SK-N-MC (cell line): ENCODE measurements at regions not wholly inside any gene's neighbourhood (a gene's known extent, or its start where the extent isn't known, plus 50 kb on each side); places are given as distances from the start of the nearest gene placed in this dataset.

Experiments used
- DNase-seq: peaks from one replicate; pipeline ENCODE4 v3.0.0-alpha.2; 2011; ENCODE audit warnings: low read depth, low spot score
- H3K27ac ChIP-seq: fragments of 200-600 bp; sonication (generic); 2 replicates; pipeline ENCODE4 v1.5.1; 2016; ENCODE audit warnings: mixed run types
- H3K36me3 ChIP-seq: fragments of 200-600 bp; sonication (generic); 2 replicates; pipeline ENCODE4 v1.6.1; 2017; ENCODE audit warnings: antibody characterized with exemption, low read length, mixed read lengths; ENCODE audit not compliant: insufficient read depth
- H3K4me3 ChIP-seq: fragments of 200-600 bp; sonication (generic); 2 replicates; pipeline ENCODE4 v1.5.1; 2016
- H3K9ac ChIP-seq: fragments of 200-600 bp; sonication (generic); 2 replicates; pipeline ENCODE4 v1.8.0; 2017; ENCODE audit warnings: mixed run types, mixed read lengths; ENCODE audit not compliant: insufficient read length
- H3K9me3 ChIP-seq: fragments of 200-600 bp; sonication (generic); 2 replicates; pipeline ENCODE4 v1.6.1; 2017; ENCODE audit warnings: low read depth, mild to moderate bottlenecking, antibody characterized with exemption, low read length, moderate library complexity, mixed read lengths
- EZH2 ChIP-seq: fragments of 200-600 bp; sonication (generic); IDR thresholded peaks from one replicate; pipeline ENCODE4 v1.6.1; 2017; ENCODE audit warnings: antibody characterized with exemption
- FOXP2 ChIP-seq: optimal IDR thresholded peaks from 2 replicates; pipeline ENCODE3; 2011; ENCODE audit warnings: mild to moderate bottlenecking, moderate library complexity; ENCODE audit not compliant: insufficient read depth; ENCODE audit errors: extremely low read length, control extremely low read depth
- POLR2AphosphoS5 ChIP-seq: IDR thresholded peaks from 2 replicates; pipeline ENCODE4 v1.6.1; 2012; ENCODE audit warnings: mild to moderate bottlenecking, low read depth, low read length, borderline replicate concordance

DNA sequence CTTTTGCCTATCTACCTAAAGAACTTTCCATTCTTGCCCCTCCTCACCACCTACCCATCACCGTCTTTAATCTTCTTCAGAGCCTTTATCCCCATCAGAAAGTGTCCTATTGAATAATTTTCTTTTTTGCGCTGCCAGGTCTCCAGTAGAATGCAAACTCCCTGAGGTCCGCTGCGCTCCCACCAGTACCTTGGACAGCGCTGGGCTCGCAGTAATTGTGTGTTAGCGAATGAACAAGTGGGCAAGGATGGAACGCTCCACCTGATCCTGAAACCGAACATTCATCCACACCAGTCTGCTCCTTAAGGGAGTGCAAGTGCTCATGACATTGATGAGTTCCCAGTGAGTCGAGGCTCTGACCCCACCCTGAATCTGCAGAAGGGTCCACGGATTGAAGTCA lies 391.2 kb downstream of the CDH26 start:
- H3K27ac ChIP-seq, result no peak overlapping the region
- H3K36me3 ChIP-seq, result no peaks in the 10 kb centered on the region
- DNase-seq, result no peak
- TF ChIP-seq POLR2AphosphoS5 (no peak), FOXP2 (no peak)
- H3K9me3 ChIP-seq, result no peaks in the 10 kb centered on the region
- no peak overlapping the region for H3K4me3 ChIP-seq
- H3K9ac ChIP-seq, result no peak overlapping the region

DNA sequence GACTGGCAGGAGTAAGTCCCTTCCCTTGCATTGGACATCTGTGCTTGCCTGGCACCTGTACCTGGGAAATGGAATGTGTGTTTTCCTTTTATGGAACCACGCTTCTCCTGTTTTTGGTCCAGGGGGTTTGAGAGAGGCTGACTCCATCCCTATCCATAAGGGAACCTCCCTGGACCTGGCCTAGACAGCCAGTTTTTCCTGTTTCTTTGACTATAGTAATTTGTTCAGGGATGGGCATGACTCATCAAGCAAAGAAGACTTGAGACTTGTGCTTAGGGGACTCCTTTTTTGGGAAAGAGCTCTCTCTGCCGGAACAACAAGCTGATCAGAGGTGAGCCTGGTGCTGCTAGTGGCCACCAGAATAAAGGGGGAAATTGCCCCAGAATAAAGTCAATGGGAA lies 393.8 kb downstream of the CDH26 start:
- Histone ChIP-seq H3K36me3 (no peaks in the 10 kb centered on the region), H3K9me3 (no peaks in the 10 kb centered on the region), H3K27ac (no peak overlapping the region), H3K4me3 (no peak overlapping the region), H3K9ac (no peak overlapping the region)
- TF ChIP-seq EZH2 (no peak), FOXP2 (no peak), POLR2AphosphoS5 (no peak)
- DNase-seq, result no peak

DNA sequence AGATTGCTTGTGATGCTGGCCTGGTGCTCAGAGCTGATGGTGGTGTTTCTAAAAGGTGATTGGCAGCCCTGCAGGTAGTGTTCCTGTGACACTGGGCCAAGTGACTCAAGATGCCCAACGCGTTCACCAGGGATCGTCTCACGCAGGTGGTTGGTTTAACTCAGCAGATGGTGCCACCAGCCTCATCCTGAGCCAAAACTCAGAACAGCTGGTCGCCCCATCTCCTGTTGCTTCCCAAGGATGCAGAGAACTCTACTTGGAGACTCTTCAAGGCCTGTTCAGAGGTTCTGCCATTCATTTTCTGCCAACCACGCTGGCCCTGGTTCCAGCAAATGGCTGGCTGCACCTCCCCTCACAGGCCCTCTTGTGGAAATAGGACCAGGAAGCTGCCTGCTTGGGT lies 394.4 kb downstream of the CDH26 start:
- no peak overlapping the region for H3K27ac ChIP-seq
- TF ChIP-seq POLR2AphosphoS5 (no peak), EZH2 (no peak)
- H3K9ac ChIP-seq, result no peak overlapping the region
- no peaks in the 10 kb centered on the region for H3K36me3 ChIP-seq
- H3K9me3 ChIP-seq, result no peaks in the 10 kb centered on the region
- no peak overlapping the region for H3K4me3 ChIP-seq
- no peak for DNase-seq

DNA sequence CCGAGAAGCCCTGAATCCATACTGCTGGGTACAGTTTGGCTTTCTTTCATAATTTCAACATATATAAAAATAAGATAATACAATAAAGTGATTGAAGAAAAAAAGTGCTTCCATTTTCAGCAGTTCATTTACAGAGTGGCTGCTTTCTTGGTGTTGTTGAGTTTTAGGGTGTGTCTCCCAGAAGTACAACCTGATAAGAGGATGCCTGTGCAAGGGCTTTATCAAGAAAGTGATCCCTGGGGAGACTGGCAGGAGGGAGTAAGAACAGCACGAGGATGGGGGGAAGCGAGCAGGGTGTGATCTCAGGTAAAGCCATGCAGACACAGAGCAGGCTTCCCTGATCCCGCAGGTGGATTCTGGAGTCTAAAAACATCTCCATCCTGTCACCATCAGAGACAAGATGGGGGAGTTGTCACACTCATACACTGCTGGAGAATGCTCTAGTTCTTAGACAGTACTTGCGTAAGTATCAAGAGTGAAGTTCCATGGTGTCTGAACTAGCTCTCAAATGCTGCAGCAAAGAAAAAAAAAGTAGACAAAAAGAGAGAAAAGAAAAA lies 395.9 kb downstream of the CDH26 start:
- no peaks in the 10 kb centered on the region for H3K36me3 ChIP-seq
- H3K9ac ChIP-seq, result no peak overlapping the region
- H3K27ac ChIP-seq, result no peak overlapping the region
- no peaks in the 10 kb centered on the region for H3K9me3 ChIP-seq
- TF ChIP-seq FOXP2 (no peak), EZH2 (no peak), POLR2AphosphoS5 (no peak)
- no peak overlapping the region for H3K4me3 ChIP-seq
- no peak for DNase-seq

DNA sequence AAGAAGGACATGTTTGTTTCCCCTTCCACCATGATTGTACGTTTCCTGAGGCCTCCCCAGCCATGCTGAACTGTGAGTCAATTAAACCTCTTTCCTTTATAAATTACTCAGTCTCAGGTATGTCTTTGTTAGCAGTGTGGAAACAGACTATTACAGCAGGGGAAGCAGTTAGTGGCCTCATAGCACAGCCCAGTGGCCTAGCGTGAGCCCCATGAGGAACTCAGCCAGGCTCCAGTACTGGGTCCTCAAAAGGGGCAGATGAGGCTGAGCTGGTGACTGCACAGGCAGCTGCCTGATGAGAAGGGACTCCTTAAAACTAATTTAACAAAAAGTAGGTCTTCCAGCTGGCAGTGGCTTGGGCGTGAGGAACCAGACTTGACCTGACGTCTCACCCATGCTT lies 399.9 kb downstream of the CDH26 start:
- DNase-seq, result no peak
- no peak for TF ChIP-seq FOXP2
- no peak for TF ChIP-seq EZH2
- TF ChIP-seq POLR2AphosphoS5, result no peak
- Histone ChIP-seq H3K9ac (no peak overlapping the region), H3K4me3 (no peak overlapping the region), H3K9me3 (no peaks in the 10 kb centered on the region), H3K27ac (no peak overlapping the region), H3K36me3 (no peaks in the 10 kb centered on the region)

DNA sequence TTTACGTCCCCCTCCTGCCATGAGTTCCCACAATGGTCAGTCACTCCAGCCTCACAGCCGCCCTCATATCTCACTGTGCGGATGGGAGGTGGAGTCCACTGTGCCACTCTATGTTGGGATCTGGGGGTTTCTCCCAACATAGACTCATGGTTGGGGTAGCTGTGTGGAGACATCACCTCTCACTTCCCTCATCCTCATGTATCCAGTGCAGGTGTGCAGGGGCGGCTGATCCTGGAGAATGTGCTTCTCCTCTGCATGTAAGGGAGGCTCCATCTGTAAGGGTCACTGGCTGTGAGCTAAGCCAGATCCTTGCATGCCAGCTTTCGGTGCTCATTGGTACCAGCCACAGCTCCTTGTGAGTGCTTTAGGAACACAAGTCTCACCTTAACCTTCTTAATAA lies 400.8 kb downstream of the CDH26 start:
- no peak overlapping the region for H3K4me3 ChIP-seq
- DNase-seq, result no peak
- no peaks in the 10 kb centered on the region for H3K9me3 ChIP-seq
- no peak overlapping the region for H3K9ac ChIP-seq
- no peak overlapping the region for H3K27ac ChIP-seq
- TF ChIP-seq EZH2 (no peak), FOXP2 (no peak), POLR2AphosphoS5 (no peak)
- no peaks in the 10 kb centered on the region for H3K36me3 ChIP-seq

DNA sequence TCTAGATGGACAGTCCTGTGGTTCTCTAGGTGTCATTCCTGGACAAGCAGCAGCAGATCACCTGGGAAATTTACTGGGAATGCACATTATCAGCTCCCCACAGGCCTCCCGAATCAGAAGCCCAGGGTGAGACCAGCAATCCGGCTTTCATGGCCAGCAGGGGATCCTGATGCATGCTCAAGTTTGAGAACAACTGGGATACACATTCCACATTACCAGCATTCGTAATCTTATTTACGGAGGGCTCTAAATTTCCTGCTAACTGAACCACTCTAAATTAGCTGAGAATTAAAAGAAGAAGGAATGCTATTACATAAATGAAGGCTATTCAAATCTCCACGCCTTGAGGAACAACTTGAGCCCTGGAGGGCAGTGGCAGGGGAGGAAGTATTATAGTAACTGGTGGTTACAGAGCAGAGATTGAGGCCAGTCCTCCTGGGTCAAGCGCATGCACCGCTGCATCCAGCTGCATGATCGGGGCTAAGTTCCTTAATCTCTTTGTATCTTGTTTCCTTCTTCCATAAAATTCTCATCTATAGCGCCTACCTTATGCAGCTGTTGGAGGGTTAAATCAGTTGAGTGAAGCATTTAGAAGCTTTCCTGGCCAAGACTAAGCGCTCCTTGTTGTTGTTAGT lies 403.7 kb downstream of the CDH26 start:
- H3K4me3 ChIP-seq, result no peak overlapping the region
- H3K9ac ChIP-seq, result no peak overlapping the region
- no peak for DNase-seq
- H3K9me3 ChIP-seq, result no peaks in the 10 kb centered on the region
- no peak for TF ChIP-seq EZH2
- TF ChIP-seq FOXP2, result no peak
- no peak for TF ChIP-seq POLR2AphosphoS5
- no peaks in the 10 kb centered on the region for H3K36me3 ChIP-seq
- no peak overlapping the region for H3K27ac ChIP-seq

DNA sequence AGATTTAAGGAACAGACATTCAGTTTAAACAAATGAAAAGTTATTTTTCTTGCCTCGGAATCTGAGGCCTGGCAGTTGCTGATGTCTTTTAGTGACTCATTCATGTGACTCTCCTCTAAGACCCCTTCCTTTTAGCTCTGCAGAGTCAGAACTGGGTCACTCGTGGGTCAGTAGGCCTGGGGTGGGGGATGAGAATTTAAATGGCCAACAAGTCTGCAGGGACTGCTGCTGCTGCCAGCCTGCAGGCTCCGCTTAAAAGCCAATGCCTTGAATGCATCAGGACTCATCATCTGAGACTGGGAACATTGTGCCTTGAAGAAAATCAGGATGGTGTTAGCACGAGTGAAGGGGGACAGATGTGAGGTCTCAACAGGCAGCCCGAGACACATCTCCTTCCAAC lies 404.3 kb downstream of the CDH26 start:
- H3K4me3 ChIP-seq, result no peak overlapping the region
- no peak overlapping the region for H3K9ac ChIP-seq
- H3K36me3 ChIP-seq, result no peaks in the 10 kb centered on the region
- no peak for DNase-seq
- H3K27ac ChIP-seq, result no peak overlapping the region
- TF ChIP-seq POLR2AphosphoS5, result no peak
- no peak for TF ChIP-seq FOXP2
- TF ChIP-seq EZH2, result no peak
- no peaks in the 10 kb centered on the region for H3K9me3 ChIP-seq

DNA sequence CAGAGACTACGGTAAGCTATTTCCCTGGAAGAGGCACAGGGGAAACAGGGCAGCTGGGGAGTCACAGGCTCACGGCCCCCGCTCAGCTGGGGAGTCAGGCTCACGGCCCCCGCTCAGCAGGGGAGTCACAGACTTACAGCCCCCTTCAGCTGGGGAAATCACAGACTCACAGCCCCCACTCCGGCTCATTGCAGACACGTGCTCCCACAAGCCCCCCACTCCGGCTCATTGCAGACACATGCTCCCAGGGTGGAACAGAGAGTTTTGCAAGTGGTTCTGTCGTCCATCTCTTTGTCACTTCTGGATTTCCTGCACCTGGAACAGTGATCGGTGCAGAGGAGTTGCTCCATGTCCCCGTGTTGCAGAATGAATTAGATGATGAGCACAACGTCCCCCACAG lies 405.5 kb downstream of the CDH26 start:
- Histone ChIP-seq H3K9me3 (no peaks in the 10 kb centered on the region), H3K36me3 (no peaks in the 10 kb centered on the region), H3K4me3 (no peak overlapping the region), H3K9ac (no peak overlapping the region), H3K27ac (no peak overlapping the region)
- TF ChIP-seq POLR2AphosphoS5, result no peak
- no peak for TF ChIP-seq FOXP2
- TF ChIP-seq EZH2, result no peak
- DNase-seq, result no peak
